Pancreas (tissue), 10 donors: ENCODE measurements at regions not wholly inside any gene's neighbourhood (a gene's known extent, or its start where the extent isn't known, plus 50 kb on each side); places are given as distances from the start of the nearest gene placed in this dataset.

Experiments used
- ATAC-seq, 4 donors: fragments of 200-7000 bp; cut with Tn5 transposase; one replicate each; pipeline versions ENCODE4 v1.8.0 to v1.9.1; 2020; ENCODE audit warnings: mild to moderate bottlenecking in 4 of 4, moderate library complexity in 4 of 4
- DNase-seq, 6 donors: peaks; one replicate each; pipeline ENCODE4 v3.0.0-alpha.2; 2020
- FAIRE-seq: peaks from 2 replicates; lab custom pipeline; 2012; peaks lifted over from hg19 to GRCh38; lab: Jason Lieb, UNC
- H3K27ac ChIP-seq, 4 donors: fragments of 200-600 bp; sonication (generic); 1 replicate in 3 of 4; 2 replicates in 1 of 4; pipeline versions ENCODE4 v1.5.0 to v1.8.0; 2020
- H3K27me3 ChIP-seq, 4 donors: fragments of 200-600 bp; one replicate each; pipeline ENCODE4 v1.8.0; 2021
- H3K36me3 ChIP-seq, 3 donors: fragments of 200-600 bp; sonication (generic) in 1 of 3; one replicate each; pipeline versions ENCODE4 v1.5.0 to v1.8.0; 2020 to 2021
- H3K4me1 ChIP-seq, 3 donors: fragments of 200-600 bp; one replicate each; pipeline ENCODE4 v1.8.0; 2021
- H3K4me3 ChIP-seq, 4 donors: fragments of 200-600 bp; sonication (generic) in 2 of 4; one replicate each; pipeline versions ENCODE4 v1.5.0 to v1.8.0; 2020 to 2021
- H3K9me3 ChIP-seq, 4 donors: fragments of 200-600 bp; one replicate each; pipeline ENCODE4 v1.8.0; 2021
- CTCF ChIP-seq, 4 donors: fragments of 200-600 bp; sonication (generic) in 3 of 4; IDR thresholded peaks; one replicate each; pipeline versions ENCODE4 v1.5.0 to v1.8.0; 2021; ENCODE audit warnings: antibody characterized with exemption in 4 of 4
- WGBS, 2 donors: extraction: QIAGEN DNeasy Blood & Tissue Kit; methylation state at CpG; one replicate each; pipeline ENCODE4 v1.1.7; 2013; 5-methylcytosine and 5-hydroxymethylcytosine counted together
- intact Hi-C, 3 donors: fragments of 100-400 bp; cut with DNase I; formaldehyde crosslinking; loops; one replicate each; pipeline versions ENCODE4 v1.11.1 to v1.14.2; 2022
- donor health status: healthy with polysubstance abuse.
- donor health status: DM: no; HTN: no; CAD: no; lungs with moderate emphysema.
- donor health status: DM: no; HTN: no; CAD: no.
- donor health status: control.
- donor health status: control.
- donor health status: Bipolar disorder and iron deficiency.
- donor health status: DM: yes; HTN: yes; CAD: no.
- donor health status: DM: no; HTN: no; CAD: no.
- donor health status: DM: no; HTN: no; CAD: no.
- donor health status: DM: yes; HTN: yes; CAD: no.

GRCh38 chr12:76697849-76698248 is 66.1 kb upstream of the ZDHHC17 start:
- intact Hi-C loops: no loop called here
- 85 to 90% methylated on average over 3 of the region's 3 CpGs for WGBS, 2 donors
- Histone ChIP-seq H3K9me3 (no peaks in the 10 kb centered on the region), H3K27ac (no peak overlapping the region), H3K4me3 (no peak overlapping the region), H3K36me3 (no peaks in the 10 kb centered on the region), H3K27me3 (no peaks in the 10 kb centered on the region), H3K4me1 (no peaks in the 10 kb centered on the region)
- FAIRE-seq (no peak), ATAC-seq (no peak), DNase-seq (no peak)
- TF ChIP-seq CTCF (IDR thresholded peaks at IDR 0.05): no peak

- no peak for ATAC-seq
- FAIRE-seq: no peak
- no peak overlapping the region for H3K4me3 ChIP-seq
- no peak overlapping the region for H3K27ac ChIP-seq
- H3K4me1 ChIP-seq: no peaks in the 10 kb centered on the region
- H3K27me3 ChIP-seq: no peaks in the 10 kb centered on the region
- no peak for DNase-seq
- intact Hi-C loops: no loop called here
- H3K9me3 ChIP-seq: no peaks in the 10 kb centered on the region
- no peaks in the 10 kb centered on the region for H3K36me3 ChIP-seq
- no peak for TF ChIP-seq CTCF (IDR thresholded peaks at IDR 0.05)
- WGBS, 2 donors: 92 to 100% methylated on average over 1 of the region's 1 CpG
Measured at GRCh38 chr12:76698316-76698715, 65.6 kb upstream of the ZDHHC17 start.

GRCh38 chr12:76698966-76699365 is 64.9 kb upstream of the ZDHHC17 start:
- no peak for DNase-seq
- Histone ChIP-seq H3K9me3 (no peaks in the 10 kb centered on the region), H3K27me3 (no peaks in the 10 kb centered on the region), H3K4me1 (no peaks in the 10 kb centered on the region), H3K4me3 (no peak overlapping the region), H3K27ac (no peak overlapping the region), H3K36me3 (no peaks in the 10 kb centered on the region)
- intact Hi-C loops: no loop called here
- FAIRE-seq: no peak
- no peak for TF ChIP-seq CTCF (IDR thresholded peaks at IDR 0.05)
- no peak for ATAC-seq
- 72 to 73% methylated on average over 7 of the region's 7 CpGs for WGBS, 2 donors

GRCh38 chr12:76701690-76702089 is 62.2 kb upstream of the ZDHHC17 start:
- Histone ChIP-seq H3K4me3 (no peak overlapping the region), H3K9me3 (no peaks in the 10 kb centered on the region), H3K27ac (no peak overlapping the region), H3K27me3 (no peaks in the 10 kb centered on the region), H3K36me3 (no peaks in the 10 kb centered on the region), H3K4me1 (no peaks in the 10 kb centered on the region)
- intact Hi-C loops: no loop called here
- no peak for TF ChIP-seq CTCF (IDR thresholded peaks at IDR 0.05)
- 70 to 88% methylated on average over 1 of the region's 1 CpG for WGBS, 2 donors
- DNase-seq: no peak
- ATAC-seq: no peak
- FAIRE-seq: no peak

- Histone ChIP-seq H3K4me1 (no peaks in the 10 kb centered on the region), H3K9me3 (no peaks in the 10 kb centered on the region), H3K27ac (no peak overlapping the region), H3K27me3 (no peaks in the 10 kb centered on the region), H3K4me3 (no peak overlapping the region), H3K36me3 (no peaks in the 10 kb centered on the region)
- intact Hi-C loops: no loop called here
- no peak for TF ChIP-seq CTCF (IDR thresholded peaks at IDR 0.05)
- DNase-seq: no peak
- ATAC-seq: no peak
- WGBS, 2 donors: 76 to 87% methylated on average over 4 of the region's 4 CpGs
- no peak for FAIRE-seq
Measured at GRCh38 chr12:76702946-76703345, 61.0 kb upstream of the ZDHHC17 start.
